ENCODE measurements at regions not wholly inside any gene's neighbourhood (a gene's known extent, or its start where the extent isn't known, plus 50 kb on each side); places are given as distances from the start of the nearest gene placed in this dataset.
"Not testable (repeated sequence)": the region's sequence is repeated elsewhere in the genome, so short reads cannot be mapped to it uniquely, and the experiment has no call there.

- not testable (repeated sequence) for H3K27ac ChIP-seq (ENCODE audit: low read length); H3F3A ChIP-seq (ENCODE audit: insufficient read depth, low read length, poor library complexity, severe bottlenecking); H3K4me2 ChIP-seq (ENCODE audit: low read length); H3K4me3 ChIP-seq (ENCODE audit: low read length); H3K9me2 ChIP-seq (ENCODE audit: insufficient read depth, low read length); H2AFZ ChIP-seq (ENCODE audit: low read depth, low read length); H4K20me1 ChIP-seq (ENCODE audit: insufficient read depth); H3K36me3 ChIP-seq (ENCODE audit: insufficient read depth, low read length); H3K27me3 ChIP-seq (ENCODE audit: insufficient read depth, low read depth, low read length); H3K9me3 ChIP-seq (ENCODE audit: low read length); H3K79me2 ChIP-seq (replicated peaks; ENCODE audit: insufficient read depth, low read length); H3K9ac ChIP-seq (ENCODE audit: low read length)
Observed at GRCh38 chr1:121006826-121007225, 117.3 kb downstream of the PPIAL4A start.

GRCh38 chr1:121007755-121008154 is 118.2 kb downstream of the PPIAL4A start:
- not testable (repeated sequence) for H3K4me3 ChIP-seq (ENCODE audit: low read length); H3F3A ChIP-seq (ENCODE audit: insufficient read depth, low read length, poor library complexity, severe bottlenecking); H2AFZ ChIP-seq (ENCODE audit: low read depth, low read length); H3K9ac ChIP-seq (ENCODE audit: low read length); H3K36me3 ChIP-seq (ENCODE audit: insufficient read depth, low read length); H3K27me3 ChIP-seq (ENCODE audit: insufficient read depth, low read depth, low read length); H3K4me2 ChIP-seq (ENCODE audit: low read length); H4K20me1 ChIP-seq (ENCODE audit: insufficient read depth); H3K79me2 ChIP-seq (replicated peaks; ENCODE audit: insufficient read depth, low read length); H3K27ac ChIP-seq (ENCODE audit: low read length); H3K9me2 ChIP-seq (ENCODE audit: insufficient read depth, low read length); H3K9me3 ChIP-seq (ENCODE audit: low read length)

- H4K20me1 ChIP-seq (ENCODE audit: insufficient read depth); H2AFZ ChIP-seq (ENCODE audit: low read depth, low read length); H3K9me3 ChIP-seq (ENCODE audit: low read length); H3K27ac ChIP-seq (ENCODE audit: low read length); H3K9ac ChIP-seq (ENCODE audit: low read length); H3K9me2 ChIP-seq (ENCODE audit: insufficient read depth, low read length); H3K79me2 ChIP-seq (replicated peaks; ENCODE audit: insufficient read depth, low read length); H3F3A ChIP-seq (ENCODE audit: insufficient read depth, low read length, poor library complexity, severe bottlenecking); H3K27me3 ChIP-seq (ENCODE audit: insufficient read depth, low read depth, low read length); H3K4me2 ChIP-seq (ENCODE audit: low read length); H3K36me3 ChIP-seq (ENCODE audit: insufficient read depth, low read length): not testable (repeated sequence)
- peak overlapping the region; percentile 53 for H3K4me3 ChIP-seq (ENCODE audit: low read length)
Observed at GRCh38 chr1:121008512-121009215, 119.1 kb downstream of the PPIAL4A start.

- not testable (repeated sequence) for H3K27me3 ChIP-seq (ENCODE audit: insufficient read depth, low read depth, low read length); H4K20me1 ChIP-seq (ENCODE audit: insufficient read depth); H3K9me2 ChIP-seq (ENCODE audit: insufficient read depth, low read length); H3K36me3 ChIP-seq (ENCODE audit: insufficient read depth, low read length); H3K79me2 ChIP-seq (replicated peaks; ENCODE audit: insufficient read depth, low read length); H3K9ac ChIP-seq (ENCODE audit: low read length); H3F3A ChIP-seq (ENCODE audit: insufficient read depth, low read length, poor library complexity, severe bottlenecking); H3K27ac ChIP-seq (ENCODE audit: low read length); H3K9me3 ChIP-seq (ENCODE audit: low read length); H3K4me2 ChIP-seq (ENCODE audit: low read length); H2AFZ ChIP-seq (ENCODE audit: low read depth, low read length)
- peak overlapping the region; percentile 53 for H3K4me3 ChIP-seq (ENCODE audit: low read length)
Observed at GRCh38 chr1:121009216-121010057, 119.9 kb downstream of the PPIAL4A start.

GRCh38 chr1:121010141-121010540 is 120.6 kb downstream of the PPIAL4A start:
- H3K9ac ChIP-seq (ENCODE audit: low read length); H3K79me2 ChIP-seq (replicated peaks; ENCODE audit: insufficient read depth, low read length); H3K9me3 ChIP-seq (ENCODE audit: low read length); H4K20me1 ChIP-seq (ENCODE audit: insufficient read depth); H3K27me3 ChIP-seq (ENCODE audit: insufficient read depth, low read depth, low read length); H2AFZ ChIP-seq (ENCODE audit: low read depth, low read length); H3K4me2 ChIP-seq (ENCODE audit: low read length); H3K9me2 ChIP-seq (ENCODE audit: insufficient read depth, low read length); H3F3A ChIP-seq (ENCODE audit: insufficient read depth, low read length, poor library complexity, severe bottlenecking); H3K4me3 ChIP-seq (ENCODE audit: low read length); H3K36me3 ChIP-seq (ENCODE audit: insufficient read depth, low read length); H3K27ac ChIP-seq (ENCODE audit: low read length): not testable (repeated sequence)

GRCh38 chr1:121013181-121013580 is 123.6 kb downstream of the PPIAL4A start:
- not testable (repeated sequence) for H3K27me3 ChIP-seq (ENCODE audit: insufficient read depth, low read depth, low read length); H4K20me1 ChIP-seq (ENCODE audit: insufficient read depth); H3F3A ChIP-seq (ENCODE audit: insufficient read depth, low read length, poor library complexity, severe bottlenecking); H3K9me3 ChIP-seq (ENCODE audit: low read length); H3K27ac ChIP-seq (ENCODE audit: low read length); H3K4me2 ChIP-seq (ENCODE audit: low read length); H3K36me3 ChIP-seq (ENCODE audit: insufficient read depth, low read length); H3K4me3 ChIP-seq (ENCODE audit: low read length); H3K9ac ChIP-seq (ENCODE audit: low read length); H3K79me2 ChIP-seq (replicated peaks; ENCODE audit: insufficient read depth, low read length); H3K9me2 ChIP-seq (ENCODE audit: insufficient read depth, low read length); H2AFZ ChIP-seq (ENCODE audit: low read depth, low read length)

GRCh38 chr1:121016182-121017028 is 126.8 kb downstream of the PPIAL4A start:
- not testable (repeated sequence) for H3K9ac ChIP-seq (ENCODE audit: low read length); H2AFZ ChIP-seq (ENCODE audit: low read depth, low read length); H3K9me2 ChIP-seq (ENCODE audit: insufficient read depth, low read length); H3K79me2 ChIP-seq (replicated peaks; ENCODE audit: insufficient read depth, low read length); H4K20me1 ChIP-seq (ENCODE audit: insufficient read depth); H3K4me3 ChIP-seq (ENCODE audit: low read length); H3K27ac ChIP-seq (ENCODE audit: low read length); H3K4me2 ChIP-seq (ENCODE audit: low read length); H3K27me3 ChIP-seq (ENCODE audit: insufficient read depth, low read depth, low read length); H3K36me3 ChIP-seq (ENCODE audit: insufficient read depth, low read length); H3F3A ChIP-seq (ENCODE audit: insufficient read depth, low read length, poor library complexity, severe bottlenecking); H3K9me3 ChIP-seq (ENCODE audit: low read length)
